Mucosa of rectum (tissue), 2 donors: ENCODE measurements at regions not wholly inside any gene's neighbourhood (a gene's known extent, or its start where the extent isn't known, plus 50 kb on each side); places are given as distances from the start of the nearest gene placed in this dataset.

Experiments used
- H3K27ac ChIP-seq, 2 donors: one replicate each; pipeline ENCODE4 v1.7.0; 2013; ENCODE audit warnings: inconsistent platforms in 2 of 2, low read depth in 2 of 2, low read length in 2 of 2
- H3K27me3 ChIP-seq, 2 donors: one replicate each; pipeline ENCODE4 v1.7.0; 2013; ENCODE audit warnings: low read length in 2 of 2; ENCODE audit not compliant: control insufficient read depth in 2 of 2, insufficient read depth in 2 of 2
- H3K36me3 ChIP-seq, 2 donors: one replicate each; pipeline ENCODE4 v1.7.0; 2013; ENCODE audit warnings: low read length in 2 of 2; ENCODE audit not compliant: control insufficient read depth in 2 of 2, insufficient read depth in 2 of 2
- H3K4me1 ChIP-seq, 2 donors: one replicate each; pipeline ENCODE4 v1.7.0; 2013; ENCODE audit warnings: low read length in 2 of 2, mild to moderate bottlenecking in 1 of 2; ENCODE audit not compliant: control insufficient read depth in 2 of 2, insufficient read depth in 2 of 2
- H3K4me3 ChIP-seq, 2 donors: one replicate each; pipeline ENCODE4 v1.7.0; 2013; ENCODE audit warnings: low read length in 2 of 2
- H3K9ac ChIP-seq, 2 donors: one replicate each; pipeline ENCODE4 v1.7.0; 2013; ENCODE audit warnings: low read length in 2 of 2, low read depth in 1 of 2, mild to moderate bottlenecking in 1 of 2
- H3K9me3 ChIP-seq, 2 donors: one replicate each; pipeline ENCODE4 v1.7.0; 2013; ENCODE audit warnings: low read length in 2 of 2; ENCODE audit not compliant: control insufficient read depth in 2 of 2
- donor health status: healthy.
- donor health status: Normal muscosa, but diverticular disease.

- no peak overlapping the region for H3K4me3 ChIP-seq
- H3K9ac ChIP-seq = no peak overlapping the region
Observed at GRCh38 chr2:207324001-207324400, 158.3 kb upstream of the KLF7 start.

DNA sequence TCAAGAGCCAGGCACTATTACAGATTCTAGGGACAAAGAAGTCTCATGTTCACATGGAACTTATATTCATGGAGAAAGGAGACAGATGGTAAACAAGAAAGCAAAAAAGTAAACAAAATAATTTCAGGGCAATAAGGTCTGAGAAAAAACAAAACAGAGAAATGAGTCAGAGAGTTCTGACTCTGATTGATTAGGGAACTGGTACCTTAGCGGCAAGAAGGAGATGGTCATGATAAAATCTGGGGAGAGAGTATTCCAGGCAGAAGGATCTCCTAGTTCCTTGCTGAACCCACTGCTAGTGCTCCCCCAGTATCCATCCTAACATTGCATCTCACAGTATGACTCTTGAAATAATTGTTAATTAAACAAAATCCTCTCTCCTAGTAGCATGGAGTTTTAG lies 161.8 kb upstream of the KLF7 start:
- H3K27me3 ChIP-seq = no peaks in the 10 kb centered on the region
- H3K4me1 ChIP-seq = peaks cover 0 to 2% of the 10 kb centered on the region in 2 donors
- H3K9ac ChIP-seq = no peak overlapping the region
- H3K27ac ChIP-seq = no peak overlapping the region
- H3K9me3 ChIP-seq = no peaks in the 10 kb centered on the region
- H3K4me3 ChIP-seq = no peak overlapping the region
- no peaks in the 10 kb centered on the region for H3K36me3 ChIP-seq

More at GRCh38 chr2:207324001-207324400, 158.3 kb upstream of the KLF7 start:
- H3K27me3 ChIP-seq = no peaks in the 10 kb centered on the region
- peaks cover 0 to 2% of the 10 kb centered on the region in 2 donors for H3K4me1 ChIP-seq
- no peak overlapping the region for H3K27ac ChIP-seq
- no peaks in the 10 kb centered on the region for H3K9me3 ChIP-seq
- H3K36me3 ChIP-seq = no peaks in the 10 kb centered on the region

GRCh38 chr2:207328944-207329386 lies 163.2 kb upstream of the KLF7 start:
- Histone ChIP-seq H3K4me3 (no peak overlapping the region), H3K9ac (no peak overlapping the region), H3K4me1 (peaks cover 0 to 2% of the 10 kb centered on the region in 2 donors), H3K36me3 (no peaks in the 10 kb centered on the region), H3K27ac (no peak overlapping the region), H3K27me3 (no peaks in the 10 kb centered on the region), H3K9me3 (no peaks in the 10 kb centered on the region)

- Histone ChIP-seq H3K27me3 (no peaks in the 10 kb centered on the region), H3K4me1 (peaks cover 0 to 6% of the 10 kb centered on the region in 2 donors), H3K9ac (no peak overlapping the region), H3K9me3 (no peaks in the 10 kb centered on the region), H3K27ac (no peak overlapping the region), H3K36me3 (no peaks in the 10 kb centered on the region), H3K4me3 (no peak overlapping the region)
Observed at GRCh38 chr2:207330912-207331311, 165.2 kb upstream of the KLF7 start.

GRCh38 chr2:207331674-207332073 lies 165.9 kb upstream of the KLF7 start:
- Histone ChIP-seq H3K27me3 (no peaks in the 10 kb centered on the region), H3K4me1 (peaks cover 0 to 6% of the 10 kb centered on the region in 2 donors), H3K4me3 (no peak overlapping the region), H3K36me3 (no peaks in the 10 kb centered on the region), H3K27ac (no peak overlapping the region), H3K9me3 (no peaks in the 10 kb centered on the region), H3K9ac (no peak overlapping the region)

DNA sequence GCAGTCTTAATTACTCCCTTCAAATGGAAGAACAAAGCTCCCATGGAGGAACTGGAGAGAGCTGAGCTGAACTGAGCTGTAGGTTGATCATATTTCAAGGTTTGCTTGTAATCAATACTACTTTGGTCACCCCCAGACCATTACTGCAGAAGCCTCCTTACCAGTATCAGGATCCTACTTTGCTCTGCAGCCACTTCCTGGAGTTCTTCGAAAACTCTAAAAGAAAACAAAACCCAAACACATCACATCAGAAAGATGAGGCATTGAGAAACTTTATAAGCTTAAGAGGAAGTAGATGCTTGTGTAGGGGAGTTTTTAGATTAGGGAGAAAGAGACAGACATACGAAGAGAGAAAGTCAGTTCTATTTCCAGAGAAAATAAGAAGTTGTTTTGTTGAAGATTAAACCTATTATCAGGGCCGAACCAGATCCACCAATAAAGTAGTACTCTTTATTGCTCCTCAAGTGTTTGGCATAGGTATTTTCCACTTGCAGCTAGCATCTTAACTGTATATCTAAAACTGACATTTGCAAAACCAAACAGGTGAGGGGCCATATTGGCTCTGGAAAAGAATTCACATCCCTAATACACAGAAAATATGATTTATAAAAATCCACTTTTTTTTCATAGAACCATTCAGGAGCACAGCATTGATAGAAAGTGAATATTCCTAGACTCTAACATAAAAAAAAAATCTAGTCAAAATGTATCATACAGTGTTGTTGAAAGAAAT lies 166.9 kb upstream of the KLF7 start:
- Histone ChIP-seq H3K27me3 (no peaks in the 10 kb centered on the region), H3K4me1 (peaks cover 0 to 6% of the 10 kb centered on the region in 2 donors), H3K4me3 (no peak overlapping the region), H3K9ac (no peak overlapping the region), H3K9me3 (no peaks in the 10 kb centered on the region), H3K27ac (no peak overlapping the region), H3K36me3 (no peaks in the 10 kb centered on the region)

DNA sequence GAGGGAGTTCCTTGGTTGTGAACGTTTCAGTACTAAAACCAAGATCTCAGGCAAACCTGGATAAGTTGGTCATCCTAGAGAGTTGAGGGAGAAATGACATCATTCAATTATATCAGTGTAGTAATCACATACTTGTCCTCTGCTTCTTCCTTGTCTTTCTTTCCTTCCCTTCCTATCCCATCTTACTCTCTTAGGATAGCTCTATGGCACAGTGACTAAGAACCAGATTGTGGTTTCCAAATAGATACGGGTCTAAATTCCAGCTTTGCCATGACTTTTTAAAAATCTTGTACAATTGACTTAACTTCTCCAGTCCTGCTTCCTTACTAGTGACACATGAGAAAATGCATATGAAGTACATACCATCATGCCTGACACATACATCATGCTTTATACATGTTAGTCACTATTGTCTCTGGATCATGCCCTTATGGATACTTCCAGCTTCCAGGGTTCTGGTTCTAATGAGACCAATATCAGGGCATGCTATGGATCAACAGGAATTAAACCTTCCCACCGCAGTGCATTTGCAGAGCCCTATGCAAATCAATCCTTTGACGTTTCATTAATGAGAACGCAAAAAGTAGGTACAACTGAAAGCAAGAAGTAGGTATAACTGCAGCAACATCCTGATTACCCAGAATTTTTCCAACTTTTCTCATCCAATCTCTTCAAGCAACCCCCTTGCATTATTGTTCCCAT lies 168.0 kb upstream of the KLF7 start:
- Histone ChIP-seq H3K4me1 (peaks cover 0 to 5% of the 10 kb centered on the region in 2 donors), H3K4me3 (peak overlapping the region in 1 of 2 donors; percentile 32), H3K27me3 (no peaks in the 10 kb centered on the region), H3K9ac (peak overlapping the region in 1 of 2 donors; percentile 44), H3K9me3 (no peaks in the 10 kb centered on the region), H3K36me3 (no peaks in the 10 kb centered on the region), H3K27ac (peak overlapping the region; percentile 50 to 62)

- H3K4me1 ChIP-seq = peaks cover 0 to 4% of the 10 kb centered on the region in 2 donors
- H3K9ac ChIP-seq = peak overlapping the region in 1 of 2 donors; percentile 44
- peak overlapping the region in 1 of 2 donors; percentile 32 for H3K4me3 ChIP-seq
Observed at GRCh38 chr2:207334301-207334623, 168.5 kb upstream of the KLF7 start.

GRCh38 chr2:207334624-207335371 lies 169.1 kb upstream of the KLF7 start:
- H3K9ac ChIP-seq = peak overlapping the region in 1 of 2 donors; percentile 44

More at GRCh38 chr2:207334301-207334623, 168.5 kb upstream of the KLF7 start:
- no peaks in the 10 kb centered on the region for H3K36me3 ChIP-seq
- peak overlapping the region; percentile 50 to 62 for H3K27ac ChIP-seq
- no peaks in the 10 kb centered on the region for H3K9me3 ChIP-seq
- no peaks in the 10 kb centered on the region for H3K27me3 ChIP-seq

More at GRCh38 chr2:207334624-207335371, 169.1 kb upstream of the KLF7 start:
- Histone ChIP-seq H3K27ac (peak overlapping the region; percentile 50 to 62), H3K27me3 (no peaks in the 10 kb centered on the region), H3K4me1 (peaks cover 0 to 4% of the 10 kb centered on the region in 2 donors), H3K4me3 (peak overlapping the region in 1 of 2 donors; percentile 32), H3K36me3 (no peaks in the 10 kb centered on the region), H3K9me3 (no peaks in the 10 kb centered on the region)
